ENCODE measurements at regions not wholly inside any gene's neighbourhood (a gene's known extent, or its start where the extent isn't known, plus 50 kb on each side); places are given as distances from the start of the nearest gene placed in this dataset.

- ChIA-PET CTCF (no interaction called here), POLR2A (no interaction called here)
- no TSS peak for BruUV-seq (replicated peaks)
Measured at GRCh38 chr5:124511791-124512190, 234.6 kb downstream of the ZNF608 start.

GRCh38 chr5:124507688-124508087, 238.8 kb downstream of the ZNF608 start:
- RAD21 ChIA-PET (ENCODE audit: low non-redundant PET in 1 of 2, low total read pairs in 2 of 2, uncharacterized antibody in 2 of 2, unreplicated experiment in 2 of 2), result no interaction called here
- no peak for TF ChIP-seq TCF7L2 (IDR thresholded peaks at IDR 0.05; ENCODE audit: borderline replicate concordance, extremely low read depth, insufficient read depth, insufficient read length)
- no peak for TF ChIP-seq EZH2 (IDR thresholded peaks at IDR 0.05)
- no peak for TF ChIP-seq REST (IDR thresholded peaks at IDR 0.05; ENCODE audit: low read depth)
- no peak for TF ChIP-seq POLR2A (IDR thresholded peaks at IDR 0.05; ENCODE audit: borderline replicate concordance, extremely low read depth, insufficient read depth, insufficient read length)
- TF ChIP-seq MAX (IDR thresholded peaks at IDR 0.05), result no peak
- no peak for TF ChIP-seq YY1 (IDR thresholded peaks at IDR 0.05; ENCODE audit: extremely low read depth, insufficient replicate concordance, low read depth, low read length)
- TF ChIP-seq, protein P1, sequence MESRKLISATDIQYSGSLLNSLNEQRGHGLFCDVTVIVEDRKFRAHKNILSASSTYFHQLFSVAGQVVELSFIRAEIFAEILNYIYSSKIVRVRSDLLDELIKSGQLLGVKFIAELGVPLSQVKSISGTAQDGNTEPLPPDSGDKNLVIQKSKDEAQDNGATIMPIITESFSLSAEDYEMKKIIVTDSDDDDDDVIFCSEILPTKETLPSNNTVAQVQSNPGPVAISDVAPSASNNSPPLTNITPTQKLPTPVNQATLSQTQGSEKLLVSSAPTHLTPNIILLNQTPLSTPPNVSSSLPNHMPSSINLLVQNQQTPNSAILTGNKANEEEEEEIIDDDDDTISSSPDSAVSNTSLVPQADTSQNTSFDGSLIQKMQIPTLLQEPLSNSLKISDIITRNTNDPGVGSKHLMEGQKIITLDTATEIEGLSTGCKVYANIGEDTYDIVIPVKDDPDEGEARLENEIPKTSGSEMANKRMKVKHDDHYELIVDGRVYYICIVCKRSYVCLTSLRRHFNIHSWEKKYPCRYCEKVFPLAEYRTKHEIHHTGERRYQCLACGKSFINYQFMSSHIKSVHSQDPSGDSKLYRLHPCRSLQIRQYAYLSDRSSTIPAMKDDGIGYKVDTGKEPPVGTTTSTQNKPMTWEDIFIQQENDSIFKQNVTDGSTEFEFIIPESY (IDR thresholded peaks at IDR 0.05; ENCODE audit: extremely low read depth, insufficient replicate concordance, low read length), result no peak
- Histone ChIP-seq H4K20me1 (ENCODE audit: insufficient read depth) (no peaks in the 10 kb centered on the region), H3K79me2 (ENCODE audit: insufficient read depth, low read length) (no peaks in the 10 kb centered on the region), H3K27ac (ENCODE audit: low read depth, low read length) (no peak overlapping the region), H3K27me3 (ENCODE audit: insufficient read depth, low read length) (no peaks in the 10 kb centered on the region), H3K4me3 (replicated peaks in 1 of 2; ENCODE audit: low read depth in 1 of 2, low read length in 2 of 2) (no peak overlapping the region), H3K9me2 (ENCODE audit: insufficient read depth) (no peaks in the 10 kb centered on the region), H3K9ac (ENCODE audit: low read length) (no peak overlapping the region), H2AFZ (ENCODE audit: low read depth, low read length, poor library complexity, severe bottlenecking) (no peak overlapping the region), H3K36me3 (ENCODE audit: control insufficient read depth in 1 of 2, insufficient read depth in 2 of 2, low read length in 2 of 2) (no peaks in the 10 kb centered on the region), H3K4me1 (ENCODE audit: control insufficient read depth in 1 of 2, insufficient read depth in 2 of 2, low read length in 2 of 2) (no peaks in the 10 kb centered on the region), H3K9me3 (ENCODE audit: control insufficient read depth in 1 of 2, insufficient read depth in 1 of 2, low read depth in 1 of 2, low read length in 2 of 2) (no peaks in the 10 kb centered on the region), H3K4me2 (ENCODE audit: low read length) (no peak overlapping the region)
- intact Hi-C loops (cut with micrococcal nuclease), result no loop called here
- CTCF ChIA-PET, result no interaction called here
- ATAC-seq (no peak), DNase-seq (ENCODE audit: low read depth, low spot score) (no peak)
- POLR2A ChIA-PET, result no interaction called here
- no TSS peak for BruUV-seq (replicated peaks)

More at GRCh38 chr5:124511791-124512190, 234.6 kb downstream of the ZNF608 start:
- DNase-seq (ENCODE audit: low read depth, low spot score) (no peak), ATAC-seq (no peak)
- Histone ChIP-seq H3K4me3 (replicated peaks in 1 of 2; ENCODE audit: low read depth in 1 of 2, low read length in 2 of 2) (no peak overlapping the region), H3K9me3 (ENCODE audit: control insufficient read depth in 1 of 2, insufficient read depth in 1 of 2, low read depth in 1 of 2, low read length in 2 of 2) (no peaks in the 10 kb centered on the region), H4K20me1 (ENCODE audit: insufficient read depth) (no peaks in the 10 kb centered on the region), H3K79me2 (ENCODE audit: insufficient read depth, low read length) (no peaks in the 10 kb centered on the region), H3K27ac (ENCODE audit: low read depth, low read length) (no peak overlapping the region), H3K9me2 (ENCODE audit: insufficient read depth) (no peaks in the 10 kb centered on the region), H3K4me1 (ENCODE audit: control insufficient read depth in 1 of 2, insufficient read depth in 2 of 2, low read length in 2 of 2) (no peaks in the 10 kb centered on the region), H3K9ac (ENCODE audit: low read length) (no peak overlapping the region), H3K27me3 (ENCODE audit: insufficient read depth, low read length) (no peaks in the 10 kb centered on the region), H3K36me3 (ENCODE audit: control insufficient read depth in 1 of 2, insufficient read depth in 2 of 2, low read length in 2 of 2) (no peaks in the 10 kb centered on the region), H3K4me2 (ENCODE audit: low read length) (no peak overlapping the region), H2AFZ (ENCODE audit: low read depth, low read length, poor library complexity, severe bottlenecking) (no peak overlapping the region)
- intact Hi-C loops (cut with micrococcal nuclease), result no loop called here
- no peak for TF ChIP-seq YY1 (IDR thresholded peaks at IDR 0.05; ENCODE audit: extremely low read depth, insufficient replicate concordance, low read depth, low read length)
- no peak for TF ChIP-seq EGR1 (IDR thresholded peaks at IDR 0.05; ENCODE audit: low read depth)
- no peak for TF ChIP-seq EZH2phosphoT487 (IDR thresholded peaks at IDR 0.05; ENCODE audit: borderline replicate concordance)
- TF ChIP-seq, protein P2, sequence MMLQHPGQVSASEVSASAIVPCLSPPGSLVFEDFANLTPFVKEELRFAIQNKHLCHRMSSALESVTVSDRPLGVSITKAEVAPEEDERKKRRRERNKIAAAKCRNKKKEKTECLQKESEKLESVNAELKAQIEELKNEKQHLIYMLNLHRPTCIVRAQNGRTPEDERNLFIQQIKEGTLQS (IDR thresholded peaks at IDR 0.05), result no peak
- TF ChIP-seq CBX3 (IDR thresholded peaks at IDR 0.05; ENCODE audit: low read depth), result no peak
- RAD21 ChIA-PET (ENCODE audit: low non-redundant PET in 1 of 2, low total read pairs in 2 of 2, uncharacterized antibody in 2 of 2, unreplicated experiment in 2 of 2), result no interaction called here

All from HCT116 (cell line).